Kidney (tissue), 13 donors: ENCODE measurements at regions not wholly inside any gene's neighbourhood (a gene's known extent, or its start where the extent isn't known, plus 50 kb on each side); places are given as distances from the start of the nearest gene placed in this dataset.

Experiments
- DNase-seq, 5 donors: peaks; one replicate each; pipeline ENCODE4 v3.0.0-alpha.2; 2013 to 2020
- FAIRE-seq: peaks from 2 replicates; lab custom pipeline; 2012; peaks lifted over from hg19 to GRCh38; lab: Jason Lieb, UNC
- H3K27ac ChIP-seq, 2 donors: one replicate each; pipeline ENCODE4 v1.7.0; 2013; ENCODE audit warnings: low read depth in 2 of 2, low read length in 2 of 2, inconsistent platforms in 1 of 2
- H3K27me3 ChIP-seq: one replicate; pipeline ENCODE4 v1.7.1; 2013; ENCODE audit warnings: low read length, inconsistent platforms; ENCODE audit not compliant: control insufficient read depth, insufficient read depth
- H3K36me3 ChIP-seq, 3 donors: one replicate each; pipeline versions ENCODE4 v1.7.0 to v1.7.1; 2013; ENCODE audit warnings: low read length in 3 of 3, control low read depth in 1 of 3, inconsistent platforms in 1 of 3; ENCODE audit not compliant: insufficient read depth in 3 of 3, control insufficient read depth in 2 of 3
- H3K4me1 ChIP-seq, 3 donors: one replicate each; pipeline versions ENCODE4 v1.7.0 to v1.7.1; 2013; ENCODE audit warnings: low read length in 3 of 3, inconsistent platforms in 1 of 3, low read depth in 1 of 3; ENCODE audit not compliant: control insufficient read depth in 2 of 3, insufficient read depth in 2 of 3
- H3K4me3 ChIP-seq, 3 donors: one replicate each; pipeline versions ENCODE4 v1.7.0 to v1.8.1; 2013; ENCODE audit warnings: low read length in 3 of 3, control low read depth in 1 of 3, inconsistent platforms in 1 of 3
- H3K9ac ChIP-seq, 3 donors: one replicate each; pipeline versions ENCODE4 v1.7.0 to v1.7.1; 2013; ENCODE audit warnings: low read length in 3 of 3, control low read depth in 1 of 3, inconsistent platforms in 1 of 3
- H3K9me3 ChIP-seq, 3 donors: one replicate each; pipeline versions ENCODE4 v1.7.0 to v1.7.1; 2013; ENCODE audit warnings: low read length in 3 of 3, control low read depth in 1 of 3, inconsistent platforms in 1 of 3; ENCODE audit not compliant: control insufficient read depth in 2 of 3, insufficient read depth in 1 of 3
- intact Hi-C: fragments of 100-400 bp; cut with DNase I; formaldehyde crosslinking; loops from one replicate; pipeline ENCODE4 v1.11.1; 2022
- TF ChIP-seq, protein P1 (sequence below): IDR thresholded peaks from 3 replicates; pipeline ENCODE4 v1.5.1; 2012; ENCODE audit warnings: mild to moderate bottlenecking, moderate library complexity, borderline replicate concordance; ENCODE audit not compliant: insufficient read depth; ENCODE audit errors: extremely low read depth
- donor health status: control.
- donor health status: control.
- donor health status: control.
- donor health status: control.
- donor health status: control.
- donor health status: DM: yes; HTN: yes; CAD: no.
- donor health status: Normal renal cell carcinoma (clear cell type).

DNA sequence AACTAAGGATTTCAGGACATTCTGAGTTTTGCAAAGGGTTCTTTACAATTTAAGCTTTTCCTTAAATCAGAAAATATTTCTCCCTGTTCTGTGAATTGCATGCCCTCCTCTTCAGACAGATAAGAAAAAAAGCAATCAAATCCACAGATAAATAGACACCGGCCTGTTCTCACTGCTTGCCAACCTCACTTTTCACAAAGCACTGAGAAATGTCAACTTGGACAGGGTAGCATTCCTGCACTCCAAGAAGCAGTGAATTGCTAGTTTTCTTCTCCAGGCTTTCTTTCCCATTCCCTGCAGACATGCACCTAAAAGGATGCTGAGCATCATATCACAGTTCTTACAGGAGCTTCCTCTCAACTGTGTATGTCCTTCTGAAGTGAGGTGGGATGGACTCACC is 226.0 kb downstream of the CHRM3 start:
- TF ChIP-seq, protein P1, sequence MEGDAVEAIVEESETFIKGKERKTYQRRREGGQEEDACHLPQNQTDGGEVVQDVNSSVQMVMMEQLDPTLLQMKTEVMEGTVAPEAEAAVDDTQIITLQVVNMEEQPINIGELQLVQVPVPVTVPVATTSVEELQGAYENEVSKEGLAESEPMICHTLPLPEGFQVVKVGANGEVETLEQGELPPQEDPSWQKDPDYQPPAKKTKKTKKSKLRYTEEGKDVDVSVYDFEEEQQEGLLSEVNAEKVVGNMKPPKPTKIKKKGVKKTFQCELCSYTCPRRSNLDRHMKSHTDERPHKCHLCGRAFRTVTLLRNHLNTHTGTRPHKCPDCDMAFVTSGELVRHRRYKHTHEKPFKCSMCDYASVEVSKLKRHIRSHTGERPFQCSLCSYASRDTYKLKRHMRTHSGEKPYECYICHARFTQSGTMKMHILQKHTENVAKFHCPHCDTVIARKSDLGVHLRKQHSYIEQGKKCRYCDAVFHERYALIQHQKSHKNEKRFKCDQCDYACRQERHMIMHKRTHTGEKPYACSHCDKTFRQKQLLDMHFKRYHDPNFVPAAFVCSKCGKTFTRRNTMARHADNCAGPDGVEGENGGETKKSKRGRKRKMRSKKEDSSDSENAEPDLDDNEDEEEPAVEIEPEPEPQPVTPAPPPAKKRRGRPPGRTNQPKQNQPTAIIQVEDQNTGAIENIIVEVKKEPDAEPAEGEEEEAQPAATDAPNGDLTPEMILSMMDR, result no peak
- no peaks in the 10 kb centered on the region for H3K27me3 ChIP-seq
- intact Hi-C loops, result no loop called here
- DNase-seq (no peak), FAIRE-seq (no peak)
- H3K9me3 ChIP-seq, result no peaks in the 10 kb centered on the region
- H3K36me3 ChIP-seq, result no peaks in the 10 kb centered on the region
- no peak overlapping the region for H3K27ac ChIP-seq
- H3K4me1 ChIP-seq, result no peaks in the 10 kb centered on the region
- no peak overlapping the region for H3K4me3 ChIP-seq
- H3K9ac ChIP-seq, result no peak overlapping the region

DNA sequence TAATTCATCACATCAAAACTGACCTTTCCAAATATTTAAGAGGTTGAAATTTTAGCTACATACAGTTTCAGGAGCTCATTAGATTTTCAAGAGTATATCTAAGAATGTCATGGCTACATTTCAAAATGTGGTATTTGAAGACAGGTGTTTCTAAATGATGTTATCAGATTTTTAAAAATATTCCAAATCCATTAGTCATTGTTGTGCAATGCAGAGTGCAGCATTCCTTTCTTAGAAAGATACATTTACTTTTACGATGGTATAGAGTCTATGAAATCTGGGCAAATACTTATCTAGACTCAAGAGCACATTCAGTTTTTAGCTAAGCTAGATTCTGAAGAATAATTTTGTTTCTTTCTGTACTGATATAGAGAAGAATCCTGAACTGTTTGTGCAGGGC is 230.3 kb downstream of the CHRM3 start:
- H3K4me1 ChIP-seq, result no peaks in the 10 kb centered on the region
- intact Hi-C loops, result no loop called here
- H3K27me3 ChIP-seq, result no peaks in the 10 kb centered on the region
- H3K27ac ChIP-seq, result no peak overlapping the region
- DNase-seq, result no peak
- H3K9me3 ChIP-seq, result no peaks in the 10 kb centered on the region
- H3K9ac ChIP-seq, result no peak overlapping the region
- TF ChIP-seq, protein P1, result no peak
- no peak for FAIRE-seq
- H3K36me3 ChIP-seq, result no peaks in the 10 kb centered on the region
- H3K4me3 ChIP-seq, result no peak overlapping the region

DNA sequence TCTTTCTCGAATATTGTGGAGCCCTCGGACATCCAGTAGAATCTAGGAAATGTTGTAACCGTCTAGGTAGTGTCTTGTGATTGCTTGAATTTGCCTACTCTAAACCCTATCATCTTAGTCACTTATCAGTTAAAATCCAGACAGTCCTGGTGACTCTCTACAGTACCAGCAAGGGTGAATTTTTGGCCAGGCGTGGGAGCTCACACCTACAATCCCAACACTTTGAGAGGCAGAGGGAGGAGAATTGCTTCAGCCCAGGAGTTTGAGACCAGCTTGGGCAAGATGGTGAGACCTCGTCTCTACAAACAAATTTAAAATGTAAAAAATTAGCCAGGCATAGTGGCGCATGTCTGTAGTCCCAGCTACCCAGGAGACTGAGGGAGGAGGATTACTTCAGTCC is 230.9 kb downstream of the CHRM3 start:
- no peaks in the 10 kb centered on the region for H3K9me3 ChIP-seq
- no peaks in the 10 kb centered on the region for H3K36me3 ChIP-seq
- H3K4me3 ChIP-seq, result no peak overlapping the region
- no peak for FAIRE-seq
- intact Hi-C loops, result no loop called here
- no peak overlapping the region for H3K9ac ChIP-seq
- H3K27ac ChIP-seq, result no peak overlapping the region
- H3K27me3 ChIP-seq, result no peaks in the 10 kb centered on the region
- no peaks in the 10 kb centered on the region for H3K4me1 ChIP-seq
- no peak for DNase-seq
- TF ChIP-seq, protein P1, result no peak

DNA sequence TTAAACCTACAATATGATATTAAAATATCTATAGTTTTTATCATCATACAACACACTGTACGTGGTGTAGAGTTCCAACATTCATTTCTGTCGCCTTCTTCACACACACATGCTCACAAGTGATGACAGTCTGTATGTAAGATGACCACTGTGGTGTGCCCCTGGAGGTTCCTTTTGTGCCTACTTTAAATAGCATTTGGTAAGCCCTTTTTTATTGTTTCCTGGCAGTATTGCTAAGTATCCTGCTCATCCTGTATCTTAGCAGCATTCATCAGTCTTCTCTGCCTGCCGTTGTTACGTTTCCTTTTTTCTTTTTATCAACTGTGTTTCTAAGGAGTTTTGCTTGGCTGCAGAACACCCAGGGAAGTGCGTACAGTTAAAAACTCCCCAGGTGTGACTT is 231.4 kb downstream of the CHRM3 start:
- no peak for FAIRE-seq
- Histone ChIP-seq H3K9ac (no peak overlapping the region), H3K4me3 (no peak overlapping the region), H3K4me1 (no peaks in the 10 kb centered on the region), H3K9me3 (no peaks in the 10 kb centered on the region), H3K36me3 (no peaks in the 10 kb centered on the region), H3K27me3 (no peaks in the 10 kb centered on the region), H3K27ac (no peak overlapping the region)
- TF ChIP-seq, protein P1, result no peak
- intact Hi-C loops, result no loop called here
- DNase-seq, result no peak
